NCI-H2107 (cell line): ENCODE measurements at regions not wholly inside any gene's neighbourhood (a gene's known extent, or its start where the extent isn't known, plus 50 kb on each side); places are given as distances from the start of the nearest gene placed in this dataset.

Experiments used
- DNase-seq: peaks from one replicate; lab custom pipeline; 2025; lab: John Stamatoyannopoulos, UW

- DNase-seq, result no peak
Measured at GRCh38 chr1:87682565-87682964, 353.9 kb downstream of the LMO4 start.

- DNase-seq, result no peak
Measured at GRCh38 chr1:87683196-87683956, 354.7 kb downstream of the LMO4 start.

GRCh38 chr1:87684194-87684593 is 355.5 kb downstream of the LMO4 start:
- DNase-seq, result no peak

- no peak for DNase-seq
Measured at GRCh38 chr1:87684713-87685205, 356.1 kb downstream of the LMO4 start.

- DNase-seq, result no peak
Measured at GRCh38 chr1:87685311-87686135, 356.8 kb downstream of the LMO4 start.

- DNase-seq, result no peak
Measured at GRCh38 chr1:87686136-87686495, 357.4 kb downstream of the LMO4 start.

GRCh38 chr1:87686671-87687070 is 358.0 kb downstream of the LMO4 start:
- no peak for DNase-seq

- DNase-seq, result no peak
Measured at GRCh38 chr1:87688136-87688535, 359.5 kb downstream of the LMO4 start.

GRCh38 chr1:87689487-87689886 is 360.8 kb downstream of the LMO4 start:
- no peak for DNase-seq

- no peak for DNase-seq
Measured at GRCh38 chr1:87696483-87696882, 367.8 kb downstream of the LMO4 start.

- DNase-seq, result no peak
Measured at GRCh38 chr1:87702455-87702854, 373.8 kb downstream of the LMO4 start.

- DNase-seq, result no peak
Measured at GRCh38 chr1:87705233-87705632, 376.6 kb downstream of the LMO4 start.

GRCh38 chr1:87706203-87706602 is 377.5 kb downstream of the LMO4 start:
- no peak for DNase-seq

GRCh38 chr1:87706779-87707228 is 378.1 kb downstream of the LMO4 start:
- DNase-seq, result no peak

- DNase-seq, result no peak
Measured at GRCh38 chr1:87707411-87707810, 378.7 kb downstream of the LMO4 start.

- DNase-seq, result no peak
Measured at GRCh38 chr1:87712261-87713010, 383.8 kb downstream of the LMO4 start.

GRCh38 chr1:87714278-87714677 is 385.6 kb downstream of the LMO4 start:
- no peak for DNase-seq

- no peak for DNase-seq
Measured at GRCh38 chr1:87715052-87715451, 386.4 kb downstream of the LMO4 start.

- DNase-seq, result no peak
Measured at GRCh38 chr1:87715471-87715870, 386.8 kb downstream of the LMO4 start.

GRCh38 chr1:87717157-87717670 is 388.5 kb downstream of the LMO4 start:
- DNase-seq, result no peak

GRCh38 chr1:87718241-87718950 is 389.7 kb downstream of the LMO4 start:
- DNase-seq, result no peak

GRCh38 chr1:87719658-87720057 is 391.0 kb downstream of the LMO4 start:
- DNase-seq, result no peak
